ENCODE measurements at regions not wholly inside any gene's neighbourhood (a gene's known extent, or its start where the extent isn't known, plus 50 kb on each side); places are given as distances from the start of the nearest gene placed in this dataset.

- no peaks in the 10 kb centered on the region for H3K9me3 ChIP-seq (ENCODE audit: control insufficient read depth in 1 of 2, low read length in 2 of 2)
- peaks cover 21% of the 10 kb centered on the region for H3K27me3 ChIP-seq (ENCODE audit: low read depth, low read length)
- H3K36me3 ChIP-seq (ENCODE audit: control insufficient read depth in 1 of 2, insufficient read depth in 2 of 2, low read length in 2 of 2): no peaks in the 10 kb centered on the region
- peaks cover 0 to 7% of the 10 kb centered on the region in 2 donors for H3K4me1 ChIP-seq (ENCODE audit: control insufficient read depth in 1 of 2, insufficient read depth in 2 of 2, low read length in 2 of 2)
- no peak overlapping the region for H3K27ac ChIP-seq (ENCODE audit: low read length)
- peak overlapping the region in 1 of 2 donors; percentile 61 for H3K4me3 ChIP-seq (ENCODE audit: low read depth in 1 of 2, low read length in 2 of 2)
These were observed 78.3 kb upstream of the ANO4 start for GRCh38 chr12:100715976-100716944.

DNA sequence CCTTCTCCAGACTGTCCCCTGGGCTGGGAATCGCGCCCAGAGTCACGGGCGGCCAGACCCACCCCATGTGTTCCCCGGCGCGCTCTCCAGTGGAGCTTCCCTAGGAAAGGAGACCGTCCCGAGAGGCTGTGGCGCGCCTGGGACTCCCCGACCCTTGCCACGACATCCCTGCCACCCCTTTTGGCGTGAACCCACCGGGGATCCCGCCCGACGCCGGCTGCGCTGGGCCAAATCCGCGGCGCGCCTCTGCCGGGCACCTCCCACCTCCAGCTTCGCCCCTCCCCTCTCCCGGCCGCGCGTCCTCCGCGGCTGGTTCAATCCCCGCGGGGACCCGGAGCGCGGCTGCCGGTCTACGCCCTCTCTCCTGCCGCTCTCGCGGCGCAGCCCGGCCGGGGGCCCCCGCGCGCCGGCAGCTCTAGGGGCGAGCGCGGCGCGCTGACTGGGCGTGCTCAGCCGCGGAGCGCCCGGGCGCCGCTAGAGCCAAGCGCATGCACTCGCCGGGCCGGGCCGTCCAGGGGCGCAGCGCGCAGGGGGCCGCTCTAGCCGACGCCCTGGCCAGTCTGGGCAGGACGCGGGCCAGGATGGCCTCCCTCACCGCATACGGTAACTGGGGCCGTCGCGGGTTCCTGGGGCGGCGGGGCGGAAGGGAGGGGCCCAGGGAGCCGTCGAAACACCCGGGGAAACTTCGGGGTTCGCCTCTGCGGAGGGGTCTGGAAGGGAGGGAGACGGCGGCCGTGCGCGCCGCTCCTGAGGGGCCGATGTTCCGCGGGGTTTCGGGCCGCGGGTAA lies 77.4 kb upstream of the ANO4 start:
- Histone ChIP-seq H3K4me3 (ENCODE audit: low read depth in 1 of 2, low read length in 2 of 2) (peak overlapping the region in 1 of 2 donors; percentile 61), H3K4me1 (ENCODE audit: control insufficient read depth in 1 of 2, insufficient read depth in 2 of 2, low read length in 2 of 2) (peaks cover 0 to 7% of the 10 kb centered on the region in 2 donors), H3K36me3 (ENCODE audit: control insufficient read depth in 1 of 2, insufficient read depth in 2 of 2, low read length in 2 of 2) (no peaks in the 10 kb centered on the region), H3K27me3 (ENCODE audit: low read depth, low read length) (peaks cover 21% of the 10 kb centered on the region), H3K27ac (ENCODE audit: low read length) (no peak overlapping the region), H3K9me3 (ENCODE audit: control insufficient read depth in 1 of 2, low read length in 2 of 2) (no peaks in the 10 kb centered on the region)

DNA sequence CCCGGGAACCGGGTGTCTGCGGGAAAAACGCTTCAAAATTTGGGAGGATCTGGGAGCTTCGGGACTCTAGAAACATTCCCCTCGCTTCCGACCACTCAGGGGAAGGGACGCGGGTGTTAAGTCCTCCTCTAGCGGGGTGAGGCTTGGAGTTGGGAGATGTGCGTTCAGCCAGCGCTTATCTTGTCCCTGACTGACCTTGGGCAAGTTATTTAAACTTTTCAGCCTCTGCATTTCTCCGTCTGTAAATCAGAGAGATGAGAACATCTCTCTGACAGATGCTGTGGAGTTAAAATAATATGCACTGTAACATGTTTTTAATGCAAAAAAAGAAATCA lies 76.9 kb upstream of the ANO4 start:
- Histone ChIP-seq H3K27me3 (ENCODE audit: low read depth, low read length) (peaks cover 21% of the 10 kb centered on the region), H3K27ac (ENCODE audit: low read length) (no peak overlapping the region), H3K4me1 (ENCODE audit: control insufficient read depth in 1 of 2, insufficient read depth in 2 of 2, low read length in 2 of 2) (peaks cover 0 to 7% of the 10 kb centered on the region in 2 donors), H3K4me3 (ENCODE audit: low read depth in 1 of 2, low read length in 2 of 2) (peak overlapping the region in 1 of 2 donors; percentile 61), H3K9me3 (ENCODE audit: control insufficient read depth in 1 of 2, low read length in 2 of 2) (no peaks in the 10 kb centered on the region), H3K36me3 (ENCODE audit: control insufficient read depth in 1 of 2, insufficient read depth in 2 of 2, low read length in 2 of 2) (no peaks in the 10 kb centered on the region)

GRCh38 chr12:100718187-100718586 lies 76.4 kb upstream of the ANO4 start:
- Histone ChIP-seq H3K36me3 (ENCODE audit: control insufficient read depth in 1 of 2, insufficient read depth in 2 of 2, low read length in 2 of 2) (no peaks in the 10 kb centered on the region), H3K9me3 (ENCODE audit: control insufficient read depth in 1 of 2, low read length in 2 of 2) (no peaks in the 10 kb centered on the region), H3K4me1 (ENCODE audit: control insufficient read depth in 1 of 2, insufficient read depth in 2 of 2, low read length in 2 of 2) (peaks cover 0 to 7% of the 10 kb centered on the region in 2 donors), H3K4me3 (ENCODE audit: low read depth in 1 of 2, low read length in 2 of 2) (no peak overlapping the region), H3K27me3 (ENCODE audit: low read depth, low read length) (peaks cover 21% of the 10 kb centered on the region), H3K27ac (ENCODE audit: low read length) (no peak overlapping the region)

DNA sequence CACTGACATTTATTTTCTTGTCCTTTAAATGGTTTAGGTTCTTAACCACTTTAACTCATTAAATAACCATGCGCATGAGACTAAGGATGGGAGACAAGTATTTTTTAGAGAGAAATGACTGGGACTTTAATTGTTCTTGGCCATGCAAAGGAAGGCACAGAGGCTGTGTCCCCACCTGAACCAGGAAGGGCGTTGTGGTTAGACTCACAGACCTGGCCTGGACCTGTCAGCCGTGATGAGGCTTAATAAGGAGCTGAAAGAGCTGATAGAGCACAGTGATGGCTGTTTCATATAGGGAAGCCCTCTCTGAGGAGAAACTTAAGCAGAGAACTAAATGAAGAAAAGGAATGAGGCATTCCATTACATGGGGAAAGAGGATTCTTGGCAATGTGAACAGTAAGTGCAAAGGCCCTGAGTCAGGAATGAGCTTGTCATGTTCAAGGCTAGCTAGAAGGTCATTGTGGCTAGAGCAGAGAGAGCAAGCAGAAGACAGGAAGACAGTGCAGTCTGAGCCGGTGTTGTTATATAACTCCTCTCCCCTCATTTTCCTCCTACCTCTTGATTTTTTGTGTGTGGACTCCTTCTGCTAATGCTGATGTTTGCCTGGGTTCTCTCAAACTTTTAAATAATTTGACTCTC lies 74.4 kb upstream of the ANO4 start:
- Histone ChIP-seq H3K4me1 (ENCODE audit: control insufficient read depth in 1 of 2, insufficient read depth in 2 of 2, low read length in 2 of 2) (peaks cover 0 to 7% of the 10 kb centered on the region in 2 donors), H3K4me3 (ENCODE audit: low read depth in 1 of 2, low read length in 2 of 2) (no peak overlapping the region), H3K36me3 (ENCODE audit: control insufficient read depth in 1 of 2, insufficient read depth in 2 of 2, low read length in 2 of 2) (no peaks in the 10 kb centered on the region), H3K9me3 (ENCODE audit: control insufficient read depth in 1 of 2, low read length in 2 of 2) (no peaks in the 10 kb centered on the region), H3K27me3 (ENCODE audit: low read depth, low read length) (peaks cover 21% of the 10 kb centered on the region), H3K27ac (ENCODE audit: low read length) (no peak overlapping the region)

- H3K36me3 ChIP-seq (ENCODE audit: control insufficient read depth in 1 of 2, insufficient read depth in 2 of 2, low read length in 2 of 2): no peaks in the 10 kb centered on the region
- H3K9me3 ChIP-seq (ENCODE audit: control insufficient read depth in 1 of 2, low read length in 2 of 2): no peaks in the 10 kb centered on the region
- peaks cover 0 to 7% of the 10 kb centered on the region in 2 donors for H3K4me1 ChIP-seq (ENCODE audit: control insufficient read depth in 1 of 2, insufficient read depth in 2 of 2, low read length in 2 of 2)
- peaks cover 20% of the 10 kb centered on the region for H3K27me3 ChIP-seq (ENCODE audit: low read depth, low read length)
- no peak overlapping the region for H3K4me3 ChIP-seq (ENCODE audit: low read depth in 1 of 2, low read length in 2 of 2)
- no peak overlapping the region for H3K27ac ChIP-seq (ENCODE audit: low read length)
These were observed 73.4 kb upstream of the ANO4 start for GRCh38 chr12:100721169-100721568.

DNA sequence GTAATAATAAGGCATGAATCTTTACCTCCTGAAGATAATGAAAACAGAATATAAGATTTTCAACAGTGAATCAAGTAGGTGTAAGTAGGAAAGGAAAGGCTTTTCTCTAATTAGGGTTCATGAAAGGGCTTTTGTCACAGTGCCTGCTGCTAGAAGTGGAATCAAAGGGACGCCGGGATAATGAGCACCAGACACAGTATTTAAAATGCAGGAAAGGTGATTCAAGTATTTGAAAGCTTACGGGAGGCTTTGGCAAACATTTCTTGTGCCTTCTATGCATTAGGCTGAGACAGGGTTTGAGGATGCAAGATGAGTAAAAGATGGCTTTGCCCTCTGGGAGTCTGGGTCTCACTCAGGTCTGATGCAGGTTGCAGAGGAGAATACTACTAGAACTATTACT lies 70.5 kb upstream of the ANO4 start:
- Histone ChIP-seq H3K9me3 (ENCODE audit: control insufficient read depth in 1 of 2, low read length in 2 of 2) (no peaks in the 10 kb centered on the region), H3K27ac (ENCODE audit: low read length) (no peak overlapping the region), H3K27me3 (ENCODE audit: low read depth, low read length) (no peaks in the 10 kb centered on the region), H3K4me3 (ENCODE audit: low read depth in 1 of 2, low read length in 2 of 2) (no peak overlapping the region), H3K4me1 (ENCODE audit: control insufficient read depth in 1 of 2, insufficient read depth in 2 of 2, low read length in 2 of 2) (no peaks in the 10 kb centered on the region), H3K36me3 (ENCODE audit: control insufficient read depth in 1 of 2, insufficient read depth in 2 of 2, low read length in 2 of 2) (no peaks in the 10 kb centered on the region)

DNA sequence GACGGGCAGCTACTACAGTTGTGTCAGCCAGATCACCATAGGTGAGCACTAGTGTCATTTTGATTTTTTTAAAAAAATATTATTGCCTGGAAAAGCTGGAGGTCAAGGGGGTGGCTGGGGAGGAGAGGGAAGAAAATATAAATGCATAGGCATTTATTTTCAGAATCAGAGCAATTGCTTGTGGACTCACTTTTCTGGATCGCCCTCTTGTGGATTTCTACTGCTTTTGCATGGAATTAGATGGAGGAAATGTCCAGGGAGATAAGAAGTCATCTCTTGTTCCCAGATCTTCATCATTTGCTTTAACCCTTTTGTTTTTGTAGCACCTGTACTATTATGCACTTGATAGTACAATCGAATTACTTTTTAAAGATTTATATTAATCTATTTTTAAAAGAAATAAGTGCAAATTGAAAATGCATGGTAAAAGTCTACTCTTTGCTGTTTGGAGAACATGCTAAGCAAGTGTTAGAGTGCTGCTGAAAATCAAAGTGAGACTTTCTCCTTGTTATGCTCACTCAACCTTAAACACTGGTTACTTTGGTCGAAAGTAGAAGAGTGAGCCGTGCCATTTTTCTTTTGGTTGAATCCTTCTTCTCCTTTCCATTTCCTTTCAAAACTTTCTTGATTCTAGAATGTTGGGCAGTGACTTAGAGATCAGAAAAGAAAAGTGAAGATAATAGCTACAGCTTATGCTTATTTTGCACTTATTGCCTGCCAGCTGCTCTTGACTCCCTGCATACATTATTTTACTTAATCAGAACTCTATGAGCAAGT lies 60.6 kb upstream of the ANO4 start:
- H3K9me3 ChIP-seq (ENCODE audit: control insufficient read depth in 1 of 2, low read length in 2 of 2): no peaks in the 10 kb centered on the region
- H3K27ac ChIP-seq (ENCODE audit: low read length): no peak overlapping the region
- no peaks in the 10 kb centered on the region for H3K36me3 ChIP-seq (ENCODE audit: control insufficient read depth in 1 of 2, insufficient read depth in 2 of 2, low read length in 2 of 2)
- H3K27me3 ChIP-seq (ENCODE audit: low read depth, low read length): no peaks in the 10 kb centered on the region
- H3K4me1 ChIP-seq (ENCODE audit: control insufficient read depth in 1 of 2, insufficient read depth in 2 of 2, low read length in 2 of 2): no peaks in the 10 kb centered on the region
- H3K4me3 ChIP-seq (ENCODE audit: low read depth in 1 of 2, low read length in 2 of 2): no peak overlapping the region

DNA sequence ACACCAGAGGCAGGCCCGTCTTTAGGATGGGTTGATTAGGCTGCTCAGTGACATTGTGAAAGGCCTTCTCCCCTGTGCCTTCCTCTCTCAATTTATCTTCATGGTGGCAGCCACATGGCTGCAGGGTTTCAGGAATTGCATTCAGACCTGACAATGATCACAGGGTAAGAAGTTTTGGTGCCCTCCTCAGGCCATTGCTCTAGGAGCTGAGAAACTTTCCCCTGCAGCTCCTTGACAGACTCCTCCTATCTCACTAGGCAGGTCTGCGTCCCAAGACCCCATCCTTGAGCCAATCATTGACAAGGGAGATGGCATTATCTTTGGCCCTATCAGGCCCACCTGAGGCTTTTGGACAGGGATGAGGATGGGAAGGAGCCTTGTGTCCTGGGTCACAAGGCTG lies 57.4 kb upstream of the ANO4 start:
- no peaks in the 10 kb centered on the region for H3K9me3 ChIP-seq (ENCODE audit: control insufficient read depth in 1 of 2, low read length in 2 of 2)
- H3K36me3 ChIP-seq (ENCODE audit: control insufficient read depth in 1 of 2, insufficient read depth in 2 of 2, low read length in 2 of 2): no peaks in the 10 kb centered on the region
- no peak overlapping the region for H3K4me3 ChIP-seq (ENCODE audit: low read depth in 1 of 2, low read length in 2 of 2)
- no peak overlapping the region for H3K27ac ChIP-seq (ENCODE audit: low read length)
- no peaks in the 10 kb centered on the region for H3K27me3 ChIP-seq (ENCODE audit: low read depth, low read length)
- H3K4me1 ChIP-seq (ENCODE audit: control insufficient read depth in 1 of 2, insufficient read depth in 2 of 2, low read length in 2 of 2): no peaks in the 10 kb centered on the region

GRCh38 chr12:100738086-100738485 lies 56.5 kb upstream of the ANO4 start:
- no peaks in the 10 kb centered on the region for H3K27me3 ChIP-seq (ENCODE audit: low read depth, low read length)
- no peak overlapping the region for H3K4me3 ChIP-seq (ENCODE audit: low read depth in 1 of 2, low read length in 2 of 2)
- H3K4me1 ChIP-seq (ENCODE audit: control insufficient read depth in 1 of 2, insufficient read depth in 2 of 2, low read length in 2 of 2): no peaks in the 10 kb centered on the region
- no peaks in the 10 kb centered on the region for H3K36me3 ChIP-seq (ENCODE audit: control insufficient read depth in 1 of 2, insufficient read depth in 2 of 2, low read length in 2 of 2)
- H3K9me3 ChIP-seq (ENCODE audit: control insufficient read depth in 1 of 2, low read length in 2 of 2): no peaks in the 10 kb centered on the region
- H3K27ac ChIP-seq (ENCODE audit: low read length): no peak overlapping the region

Measured in muscle layer of duodenum (tissue), 2 donors.